ENCODE measurements at regions not wholly inside any gene's neighbourhood (a gene's known extent, or its start where the extent isn't known, plus 50 kb on each side); places are given as distances from the start of the nearest gene placed in this dataset.

DNA sequence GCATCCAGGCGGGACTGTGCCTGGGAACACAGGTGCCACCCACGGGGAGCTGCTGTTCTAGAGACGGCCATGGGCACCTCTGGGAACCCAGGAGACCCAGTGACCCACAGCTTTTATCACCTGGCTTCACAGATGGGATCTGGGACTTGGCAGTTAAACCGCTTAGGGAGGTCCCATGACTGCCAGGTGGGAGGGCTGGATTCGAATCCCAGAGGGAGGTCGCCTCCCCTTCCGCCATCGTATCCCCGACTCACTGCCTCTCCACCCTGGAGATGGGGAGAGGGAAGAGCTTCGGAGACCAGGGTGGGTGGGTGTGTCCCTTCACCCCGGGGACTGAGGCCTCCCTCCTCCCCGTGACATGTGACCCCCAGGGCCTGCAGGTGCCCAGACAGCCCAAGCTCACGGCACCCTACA, 169.4 kb downstream of the RTP5 start:
- no peak overlapping the region for H2BK5ac ChIP-seq (ENCODE audit: low read length)
- no peak for DNase-seq
- no peak overlapping the region for H3K23ac ChIP-seq (ENCODE audit: low read length)
- no peak overlapping the region for H4K8ac ChIP-seq (ENCODE audit: low read depth, low read length)
- no peak overlapping the region for H3K4me3 ChIP-seq (ENCODE audit: low read length)
- H3K4me2 ChIP-seq (ENCODE audit: low read length) = no peak overlapping the region
- H2AK5ac ChIP-seq (ENCODE audit: low read length) = no peak overlapping the region
- no peak overlapping the region for H3K4ac ChIP-seq (ENCODE audit: low read depth, low read length)
- no peak overlapping the region for H4K5ac ChIP-seq (ENCODE audit: low read length)
- H2BK15ac ChIP-seq (replicated peaks; ENCODE audit: low read depth) = no peak overlapping the region
- no peaks in the 10 kb centered on the region for H3K4me1 ChIP-seq (ENCODE audit: control insufficient read depth, low read depth, low read length)
- H2BK120ac ChIP-seq (ENCODE audit: low read depth, low read length) = no peak overlapping the region
- H3K18ac ChIP-seq (ENCODE audit: low read length) = no peak overlapping the region
- WGBS (ENCODE audit: extremely low coverage, insufficient coverage, low lambda C conversion rate) = no CpG with 5 or more reads among the region's 13 CpGs
- H3K36me3 ChIP-seq (ENCODE audit: control insufficient read depth, insufficient read depth, low read length) = no peaks in the 10 kb centered on the region
- H3K79me2 ChIP-seq (ENCODE audit: control insufficient read depth, insufficient read depth, low read length) = no peaks in the 10 kb centered on the region
- no peak overlapping the region for H3K9ac ChIP-seq (ENCODE audit: low read length)
- H3K56ac ChIP-seq (ENCODE audit: low read length) = no peak overlapping the region
- H3K79me1 ChIP-seq (ENCODE audit: low read length) = no peaks in the 10 kb centered on the region
- no peaks in the 10 kb centered on the region for H3K27me3 ChIP-seq (ENCODE audit: insufficient read depth, low read length, poor library complexity)
- no peak overlapping the region for H3K27ac ChIP-seq (ENCODE audit: low read depth, low read length)

DNA sequence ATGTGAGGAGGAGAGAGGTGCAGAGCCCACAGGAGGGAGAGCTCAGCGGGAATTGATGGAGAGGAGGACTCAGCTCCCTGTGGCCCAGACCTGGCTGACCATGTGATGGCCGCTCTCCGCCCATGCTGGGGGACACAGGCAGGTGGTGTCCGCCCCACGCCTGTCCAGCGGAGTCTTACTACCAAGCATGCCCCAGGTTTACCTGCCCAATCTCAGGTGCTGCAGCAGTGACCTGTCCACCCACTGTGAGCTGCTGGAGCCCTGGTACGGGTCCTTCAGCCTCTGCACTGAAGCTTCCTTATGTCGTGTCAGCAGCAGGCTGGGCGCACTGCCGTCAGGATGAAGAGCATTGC, 170.8 kb downstream of the RTP5 start:
- no peak overlapping the region for H3K9ac ChIP-seq (ENCODE audit: low read length)
- H3K27ac ChIP-seq (ENCODE audit: low read depth, low read length) = no peak overlapping the region
- no peak for DNase-seq
- H3K4me3 ChIP-seq (ENCODE audit: low read length) = no peak overlapping the region
- no peak overlapping the region for H3K4me2 ChIP-seq (ENCODE audit: low read length)
- H2BK5ac ChIP-seq (ENCODE audit: low read length) = no peak overlapping the region
- H4K5ac ChIP-seq (ENCODE audit: low read length) = no peak overlapping the region
- H3K4me1 ChIP-seq (ENCODE audit: control insufficient read depth, low read depth, low read length) = no peaks in the 10 kb centered on the region
- WGBS (ENCODE audit: extremely low coverage, insufficient coverage, low lambda C conversion rate) = no CpG with 5 or more reads among the region's 10 CpGs
- H2BK120ac ChIP-seq (ENCODE audit: low read depth, low read length) = no peak overlapping the region
- H3K56ac ChIP-seq (ENCODE audit: low read length) = no peak overlapping the region
- no peaks in the 10 kb centered on the region for H3K79me2 ChIP-seq (ENCODE audit: control insufficient read depth, insufficient read depth, low read length)
- H3K79me1 ChIP-seq (ENCODE audit: low read length) = no peaks in the 10 kb centered on the region
- no peak overlapping the region for H2AK5ac ChIP-seq (ENCODE audit: low read length)
- no peaks in the 10 kb centered on the region for H3K27me3 ChIP-seq (ENCODE audit: insufficient read depth, low read length, poor library complexity)
- no peak overlapping the region for H3K18ac ChIP-seq (ENCODE audit: low read length)
- H3K23ac ChIP-seq (ENCODE audit: low read length) = no peak overlapping the region
- no peaks in the 10 kb centered on the region for H3K36me3 ChIP-seq (ENCODE audit: control insufficient read depth, insufficient read depth, low read length)
- no peak overlapping the region for H3K4ac ChIP-seq (ENCODE audit: low read depth, low read length)
- no peak overlapping the region for H2BK15ac ChIP-seq (replicated peaks; ENCODE audit: low read depth)
- no peak overlapping the region for H4K8ac ChIP-seq (ENCODE audit: low read depth, low read length)

DNA sequence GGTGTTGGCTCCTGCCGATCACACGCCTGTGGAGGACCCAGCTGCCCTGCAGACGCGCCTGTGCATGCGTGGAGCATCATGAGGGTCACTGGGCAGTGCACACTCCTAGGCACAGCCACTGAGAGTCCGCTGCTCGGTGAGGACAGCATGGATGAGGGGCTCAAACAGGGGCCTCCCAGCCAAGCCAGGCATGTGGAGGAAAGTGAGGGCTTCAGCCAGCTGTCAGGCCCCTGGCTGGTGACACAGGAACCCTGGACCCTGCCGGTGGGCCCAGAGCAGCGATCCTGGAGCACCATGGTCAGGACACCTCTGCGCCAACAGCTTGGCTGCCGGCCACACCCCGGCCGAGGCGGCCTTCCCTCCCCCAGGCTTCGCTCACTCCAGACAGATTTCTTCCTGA, 171.2 kb downstream of the RTP5 start:
- H3K4me1 ChIP-seq (ENCODE audit: control insufficient read depth, low read depth, low read length) = no peaks in the 10 kb centered on the region
- no CpG with 5 or more reads among the region's 15 CpGs for WGBS (ENCODE audit: extremely low coverage, insufficient coverage, low lambda C conversion rate)
- H3K4me3 ChIP-seq (ENCODE audit: low read length) = no peak overlapping the region
- H2BK15ac ChIP-seq (replicated peaks; ENCODE audit: low read depth) = no peak overlapping the region
- no peak overlapping the region for H2BK120ac ChIP-seq (ENCODE audit: low read depth, low read length)
- no peak overlapping the region for H2AK5ac ChIP-seq (ENCODE audit: low read length)
- no peaks in the 10 kb centered on the region for H3K36me3 ChIP-seq (ENCODE audit: control insufficient read depth, insufficient read depth, low read length)
- no peaks in the 10 kb centered on the region for H3K79me1 ChIP-seq (ENCODE audit: low read length)
- H2BK5ac ChIP-seq (ENCODE audit: low read length) = no peak overlapping the region
- H4K8ac ChIP-seq (ENCODE audit: low read depth, low read length) = no peak overlapping the region
- H3K18ac ChIP-seq (ENCODE audit: low read length) = no peak overlapping the region
- no peak overlapping the region for H3K4ac ChIP-seq (ENCODE audit: low read depth, low read length)
- H3K27me3 ChIP-seq (ENCODE audit: insufficient read depth, low read length, poor library complexity) = no peaks in the 10 kb centered on the region
- H3K9ac ChIP-seq (ENCODE audit: low read length) = no peak overlapping the region
- no peaks in the 10 kb centered on the region for H3K79me2 ChIP-seq (ENCODE audit: control insufficient read depth, insufficient read depth, low read length)
- no peak overlapping the region for H4K5ac ChIP-seq (ENCODE audit: low read length)
- H3K23ac ChIP-seq (ENCODE audit: low read length) = no peak overlapping the region
- no peak overlapping the region for H3K4me2 ChIP-seq (ENCODE audit: low read length)
- no peak overlapping the region for H3K27ac ChIP-seq (ENCODE audit: low read depth, low read length)
- no peak for DNase-seq
- no peak overlapping the region for H3K56ac ChIP-seq (ENCODE audit: low read length)

DNA sequence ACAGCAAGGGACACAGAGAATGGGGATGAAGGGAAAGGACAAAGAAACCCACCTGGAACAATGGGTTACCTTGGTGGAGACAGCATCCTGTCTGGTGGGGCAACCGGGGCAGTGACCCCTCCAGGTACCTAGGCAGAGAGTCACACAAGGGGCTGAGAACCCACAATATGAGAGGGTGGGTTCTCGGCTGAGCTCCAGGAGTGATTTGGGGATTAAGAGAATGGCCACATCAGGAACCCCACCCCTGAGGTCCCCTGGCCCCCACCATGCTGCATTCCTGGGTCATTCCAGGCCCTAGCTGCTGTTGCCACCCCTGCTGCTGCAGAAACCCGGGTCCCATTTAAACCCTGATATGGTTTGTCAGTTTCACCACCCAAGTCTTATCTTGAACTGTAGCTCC, 172.3 kb downstream of the RTP5 start:
- no peak overlapping the region for H3K23ac ChIP-seq (ENCODE audit: low read length)
- H3K56ac ChIP-seq (ENCODE audit: low read length) = no peak overlapping the region
- H2BK5ac ChIP-seq (ENCODE audit: low read length) = no peak overlapping the region
- no peak overlapping the region for H3K4me2 ChIP-seq (ENCODE audit: low read length)
- no peak overlapping the region for H4K8ac ChIP-seq (ENCODE audit: low read depth, low read length)
- no peaks in the 10 kb centered on the region for H3K4me1 ChIP-seq (ENCODE audit: control insufficient read depth, low read depth, low read length)
- H3K36me3 ChIP-seq (ENCODE audit: control insufficient read depth, insufficient read depth, low read length) = no peaks in the 10 kb centered on the region
- no peaks in the 10 kb centered on the region for H3K79me2 ChIP-seq (ENCODE audit: control insufficient read depth, insufficient read depth, low read length)
- H3K4me3 ChIP-seq (ENCODE audit: low read length) = no peak overlapping the region
- H4K5ac ChIP-seq (ENCODE audit: low read length) = no peak overlapping the region
- no peak overlapping the region for H3K4ac ChIP-seq (ENCODE audit: low read depth, low read length)
- H2BK120ac ChIP-seq (ENCODE audit: low read depth, low read length) = no peak overlapping the region
- no peaks in the 10 kb centered on the region for H3K27me3 ChIP-seq (ENCODE audit: insufficient read depth, low read length, poor library complexity)
- no peak overlapping the region for H3K9ac ChIP-seq (ENCODE audit: low read length)
- H3K27ac ChIP-seq (ENCODE audit: low read depth, low read length) = no peak overlapping the region
- WGBS (ENCODE audit: extremely low coverage, insufficient coverage, low lambda C conversion rate) = no CpG with 5 or more reads among the region's 3 CpGs
- no peaks in the 10 kb centered on the region for H3K79me1 ChIP-seq (ENCODE audit: low read length)
- DNase-seq = no peak
- no peak overlapping the region for H2BK15ac ChIP-seq (replicated peaks; ENCODE audit: low read depth)
- no peak overlapping the region for H3K18ac ChIP-seq (ENCODE audit: low read length)
- no peak overlapping the region for H2AK5ac ChIP-seq (ENCODE audit: low read length)

DNA sequence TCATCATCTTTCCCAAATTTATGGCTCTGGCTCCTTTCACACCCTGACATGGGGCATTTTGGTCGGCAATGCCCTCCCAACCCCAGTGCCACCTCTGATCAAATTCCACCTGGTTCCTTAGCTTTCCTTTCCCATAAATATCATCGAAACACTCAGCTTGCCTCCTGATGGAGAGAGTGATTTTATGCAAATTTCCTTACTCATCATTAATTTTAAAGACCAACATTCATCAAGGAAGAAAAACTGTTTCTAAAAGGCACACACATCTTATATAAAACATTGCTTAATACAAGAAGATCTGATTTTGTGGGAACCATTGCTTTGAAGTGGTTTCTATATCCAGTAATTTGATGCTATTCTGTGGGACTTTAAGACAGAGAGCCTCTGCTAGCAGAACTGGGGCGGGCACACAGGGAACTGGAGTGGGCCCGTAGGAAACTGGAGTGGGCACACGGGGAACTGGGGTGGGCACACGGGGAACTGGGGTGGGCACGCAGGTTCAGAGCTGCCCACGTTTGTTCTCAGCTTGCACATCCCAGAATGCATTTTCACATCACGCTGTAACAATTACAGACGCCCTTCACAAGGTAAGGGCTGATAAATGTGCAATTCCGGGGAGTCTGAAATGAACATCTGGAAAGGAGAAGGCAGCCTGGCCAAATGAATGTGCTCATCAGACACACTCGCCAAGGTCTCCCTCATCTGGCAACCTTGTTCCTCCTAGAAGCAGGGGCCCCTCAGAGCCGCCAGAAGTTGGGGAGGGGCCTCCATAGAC, 174.2 kb downstream of the RTP5 start:
- Histone ChIP-seq H3K27ac (ENCODE audit: low read depth, low read length) (no peak overlapping the region), H3K79me2 (ENCODE audit: control insufficient read depth, insufficient read depth, low read length) (no peaks in the 10 kb centered on the region), H3K4me2 (ENCODE audit: low read length) (no peak overlapping the region), H3K4me1 (ENCODE audit: control insufficient read depth, low read depth, low read length) (no peaks in the 10 kb centered on the region), H3K36me3 (ENCODE audit: control insufficient read depth, insufficient read depth, low read length) (no peaks in the 10 kb centered on the region), H3K4ac (ENCODE audit: low read depth, low read length) (no peak overlapping the region), H2BK15ac (replicated peaks; ENCODE audit: low read depth) (no peak overlapping the region), H2AK5ac (ENCODE audit: low read length) (no peak overlapping the region), H3K18ac (ENCODE audit: low read length) (no peak overlapping the region), H4K5ac (ENCODE audit: low read length) (no peak overlapping the region), H3K27me3 (ENCODE audit: insufficient read depth, low read length, poor library complexity) (no peaks in the 10 kb centered on the region), H3K56ac (ENCODE audit: low read length) (no peak overlapping the region), H4K8ac (ENCODE audit: low read depth, low read length) (no peak overlapping the region), H3K23ac (ENCODE audit: low read length) (no peak overlapping the region), H2BK120ac (ENCODE audit: low read depth, low read length) (no peak overlapping the region), H3K9ac (ENCODE audit: low read length) (no peak overlapping the region), H3K4me3 (ENCODE audit: low read length) (no peak overlapping the region), H3K79me1 (ENCODE audit: low read length) (no peaks in the 10 kb centered on the region), H2BK5ac (ENCODE audit: low read length) (no peak overlapping the region)
- WGBS (ENCODE audit: extremely low coverage, insufficient coverage, low lambda C conversion rate) = no CpG with 5 or more reads among the region's 13 CpGs
- no peak for DNase-seq

DNA sequence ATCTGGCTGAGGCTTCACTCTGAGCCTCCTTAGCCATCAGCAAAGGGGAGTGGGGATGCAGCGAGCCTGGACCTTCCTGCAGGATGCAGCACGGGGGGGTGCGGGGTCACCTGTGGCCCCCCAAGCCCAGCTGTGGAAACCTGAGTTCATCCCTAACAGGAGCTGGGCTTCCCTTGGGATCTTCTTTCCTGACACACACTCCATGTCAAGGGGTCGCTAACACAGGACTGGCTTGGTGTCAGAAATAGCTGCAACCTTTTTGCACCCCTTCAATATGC, 174.7 kb downstream of the RTP5 start:
- Histone ChIP-seq H3K27me3 (ENCODE audit: insufficient read depth, low read length, poor library complexity) (no peaks in the 10 kb centered on the region), H3K23ac (ENCODE audit: low read length) (no peak overlapping the region), H3K4me3 (ENCODE audit: low read length) (no peak overlapping the region), H3K4me1 (ENCODE audit: control insufficient read depth, low read depth, low read length) (no peaks in the 10 kb centered on the region), H3K79me2 (ENCODE audit: control insufficient read depth, insufficient read depth, low read length) (no peaks in the 10 kb centered on the region), H3K36me3 (ENCODE audit: control insufficient read depth, insufficient read depth, low read length) (no peaks in the 10 kb centered on the region), H2BK5ac (ENCODE audit: low read length) (no peak overlapping the region), H3K4ac (ENCODE audit: low read depth, low read length) (no peak overlapping the region), H3K18ac (ENCODE audit: low read length) (no peak overlapping the region), H4K8ac (ENCODE audit: low read depth, low read length) (no peak overlapping the region), H2BK15ac (replicated peaks; ENCODE audit: low read depth) (no peak overlapping the region), H3K56ac (ENCODE audit: low read length) (no peak overlapping the region), H3K9ac (ENCODE audit: low read length) (no peak overlapping the region), H2AK5ac (ENCODE audit: low read length) (no peak overlapping the region), H2BK120ac (ENCODE audit: low read depth, low read length) (no peak overlapping the region), H3K79me1 (ENCODE audit: low read length) (no peaks in the 10 kb centered on the region), H3K4me2 (ENCODE audit: low read length) (no peak overlapping the region), H3K27ac (ENCODE audit: low read depth, low read length) (no peak overlapping the region), H4K5ac (ENCODE audit: low read length) (no peak overlapping the region)
- WGBS (ENCODE audit: extremely low coverage, insufficient coverage, low lambda C conversion rate) = no CpG with 5 or more reads among the region's 4 CpGs
- no peak for DNase-seq

All from mesendoderm (in vitro differentiated cells).